ENCODE measurements at regions not wholly inside any gene's neighbourhood (a gene's known extent, or its start where the extent isn't known, plus 50 kb on each side); places are given as distances from the start of the nearest gene placed in this dataset.

GRCh38 chrX:5305452-5305851 lies 923.2 kb downstream of the NLGN4X start:
- Histone ChIP-seq H3K27ac (ENCODE audit: extremely low read depth, low read depth, low read length) (no peak overlapping the region), H3K27me3 (ENCODE audit: control insufficient read depth in 2 of 2, insufficient read depth in 2 of 2, low read length in 2 of 2) (no peaks in the 10 kb centered on the region), H3K9me1 (ENCODE audit: control insufficient read depth, insufficient read depth, low read length) (no peaks in the 10 kb centered on the region), H3K4me3 (no peak overlapping the region), H3K9me3 (replicated peaks; ENCODE audit: control insufficient read depth, insufficient read depth, low read depth, low read length) (no peaks in the 10 kb centered on the region), H2AFZ (ENCODE audit: low read depth, low read length) (no peak overlapping the region), H3K36me3 (ENCODE audit: control insufficient read depth, insufficient read depth, low read length) (no peaks in the 10 kb centered on the region), H3K9ac (ENCODE audit: insufficient read depth in 1 of 2, low read depth in 2 of 2, low read length in 2 of 2) (no peak overlapping the region), H3K4me1 (replicated peaks in 1 of 2; ENCODE audit: control insufficient read depth in 2 of 2, insufficient read depth in 2 of 2, low read length in 2 of 2) (no peaks in the 10 kb centered on the region), H3K79me2 (ENCODE audit: control insufficient read depth, insufficient read depth, low read length) (no peaks in the 10 kb centered on the region), H3K4me2 (ENCODE audit: insufficient read depth, low read length) (no peak overlapping the region), H4K20me1 (replicated peaks; ENCODE audit: control insufficient read depth, insufficient read depth, low read length) (no peaks in the 10 kb centered on the region)
- in situ Hi-C loops (cut with MboI) (no loop called here), intact Hi-C loops (cut with micrococcal nuclease) (no loop called here)
- TF ChIP-seq, protein P1, sequence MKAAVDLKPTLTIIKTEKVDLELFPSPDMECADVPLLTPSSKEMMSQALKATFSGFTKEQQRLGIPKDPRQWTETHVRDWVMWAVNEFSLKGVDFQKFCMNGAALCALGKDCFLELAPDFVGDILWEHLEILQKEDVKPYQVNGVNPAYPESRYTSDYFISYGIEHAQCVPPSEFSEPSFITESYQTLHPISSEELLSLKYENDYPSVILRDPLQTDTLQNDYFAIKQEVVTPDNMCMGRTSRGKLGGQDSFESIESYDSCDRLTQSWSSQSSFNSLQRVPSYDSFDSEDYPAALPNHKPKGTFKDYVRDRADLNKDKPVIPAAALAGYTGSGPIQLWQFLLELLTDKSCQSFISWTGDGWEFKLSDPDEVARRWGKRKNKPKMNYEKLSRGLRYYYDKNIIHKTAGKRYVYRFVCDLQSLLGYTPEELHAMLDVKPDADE (conservative IDR thresholded peaks at IDR 0.05; ENCODE audit: control insufficient read depth, low read depth, low read length): no peak
- no peak for TF ChIP-seq SMAD3 (CRISPR knock-in tag; conservative IDR thresholded peaks at IDR 0.05)
- TF ChIP-seq RUNX1 (IDR thresholded peaks at IDR 0.05; ENCODE audit: low read depth): no peak
- no peak for TF ChIP-seq NFRKB (IDR thresholded peaks at IDR 0.05; ENCODE audit: low read depth)
- no peak for TF ChIP-seq ZC3H8 (IDR thresholded peaks at IDR 0.05)
- TF ChIP-seq, protein P2, sequence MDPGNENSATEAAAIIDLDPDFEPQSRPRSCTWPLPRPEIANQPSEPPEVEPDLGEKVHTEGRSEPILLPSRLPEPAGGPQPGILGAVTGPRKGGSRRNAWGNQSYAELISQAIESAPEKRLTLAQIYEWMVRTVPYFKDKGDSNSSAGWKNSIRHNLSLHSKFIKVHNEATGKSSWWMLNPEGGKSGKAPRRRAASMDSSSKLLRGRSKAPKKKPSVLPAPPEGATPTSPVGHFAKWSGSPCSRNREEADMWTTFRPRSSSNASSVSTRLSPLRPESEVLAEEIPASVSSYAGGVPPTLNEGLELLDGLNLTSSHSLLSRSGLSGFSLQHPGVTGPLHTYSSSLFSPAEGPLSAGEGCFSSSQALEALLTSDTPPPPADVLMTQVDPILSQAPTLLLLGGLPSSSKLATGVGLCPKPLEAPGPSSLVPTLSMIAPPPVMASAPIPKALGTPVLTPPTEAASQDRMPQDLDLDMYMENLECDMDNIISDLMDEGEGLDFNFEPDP (CRISPR knock-in tag; IDR thresholded peaks at IDR 0.05): no peak
- TF ChIP-seq, protein P3, sequence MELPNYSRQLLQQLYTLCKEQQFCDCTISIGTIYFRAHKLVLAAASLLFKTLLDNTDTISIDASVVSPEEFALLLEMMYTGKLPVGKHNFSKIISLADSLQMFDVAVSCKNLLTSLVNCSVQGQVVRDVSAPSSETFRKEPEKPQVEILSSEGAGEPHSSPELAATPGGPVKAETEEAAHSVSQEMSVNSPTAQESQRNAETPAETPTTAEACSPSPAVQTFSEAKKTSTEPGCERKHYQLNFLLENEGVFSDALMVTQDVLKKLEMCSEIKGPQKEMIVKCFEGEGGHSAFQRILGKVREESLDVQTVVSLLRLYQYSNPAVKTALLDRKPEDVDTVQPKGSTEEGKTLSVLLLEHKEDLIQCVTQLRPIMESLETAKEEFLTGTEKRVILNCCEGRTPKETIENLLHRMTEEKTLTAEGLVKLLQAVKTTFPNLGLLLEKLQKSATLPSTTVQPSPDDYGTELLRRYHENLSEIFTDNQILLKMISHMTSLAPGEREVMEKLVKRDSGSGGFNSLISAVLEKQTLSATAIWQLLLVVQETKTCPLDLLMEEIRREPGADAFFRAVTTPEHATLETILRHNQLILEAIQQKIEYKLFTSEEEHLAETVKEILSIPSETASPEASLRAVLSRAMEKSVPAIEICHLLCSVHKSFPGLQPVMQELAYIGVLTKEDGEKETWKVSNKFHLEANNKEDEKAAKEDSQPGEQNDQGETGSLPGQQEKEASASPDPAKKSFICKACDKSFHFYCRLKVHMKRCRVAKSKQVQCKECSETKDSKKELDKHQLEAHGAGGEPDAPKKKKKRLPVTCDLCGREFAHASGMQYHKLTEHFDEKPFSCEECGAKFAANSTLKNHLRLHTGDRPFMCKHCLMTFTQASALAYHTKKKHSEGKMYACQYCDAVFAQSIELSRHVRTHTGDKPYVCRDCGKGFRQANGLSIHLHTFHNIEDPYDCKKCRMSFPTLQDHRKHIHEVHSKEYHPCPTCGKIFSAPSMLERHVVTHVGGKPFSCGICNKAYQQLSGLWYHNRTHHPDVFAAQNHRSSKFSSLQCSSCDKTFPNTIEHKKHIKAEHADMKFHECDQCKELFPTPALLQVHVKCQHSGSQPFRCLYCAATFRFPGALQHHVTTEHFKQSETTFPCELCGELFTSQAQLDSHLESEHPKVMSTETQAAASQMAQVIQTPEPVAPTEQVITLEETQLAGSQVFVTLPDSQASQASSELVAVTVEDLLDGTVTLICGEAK (IDR thresholded peaks at IDR 0.05): no peak
- TF ChIP-seq, protein P3 (CRISPR knock-in tag; IDR thresholded peaks at IDR 0.05): no peak
- TF ChIP-seq STAG1 (CRISPR knock-in tag; IDR thresholded peaks at IDR 0.05; ENCODE audit: borderline replicate concordance): no peak
- TF ChIP-seq SRSF7 (optimal IDR thresholded peaks at IDR 0.05; ENCODE audit: low read depth, low read length): no peak
- no TSS peak for BruUV-seq (replicated peaks)
- DNase-seq (ENCODE audit: extremely low read depth in 1 of 4, low spot score in 3 of 4) (no peak), ATAC-seq (no peak), FAIRE-seq (no peak)
- ChIA-PET CTCF (ENCODE audit: low intra/inter-chr PET ratio) (no interaction called here), POLR2A (no interaction called here)
- 0% methylated on average over 5 of the region's 6 CpGs for WGBS (ENCODE audit: insufficient coverage, low coverage, missing lambda C conversion rate)
